GM23248 (cell line): ENCODE measurements at regions not wholly inside any gene's neighbourhood (a gene's known extent, or its start where the extent isn't known, plus 50 kb on each side); places are given as distances from the start of the nearest gene placed in this dataset.
A peak's percentile ranks its signal among the peaks of the same experiment; 100 is the strongest.

Source experiments
- DNase-seq: peaks from one replicate; pipeline ENCODE4 v3.0.0-alpha.2; 2015
- H2AFZ ChIP-seq: fragments of 200-600 bp; sonication (generic); 2 replicates; pipeline ENCODE4 v1.6.1; 2016; ENCODE audit warnings: antibody characterized with exemption
- H3F3A ChIP-seq: fragments of 200-600 bp; sonication (generic); 2 replicates; pipeline ENCODE4 v1.6.1; 2016; ENCODE audit warnings: mild to moderate bottlenecking, antibody characterized with exemption, mixed run types; ENCODE audit not compliant: insufficient read depth
- H3K27ac ChIP-seq: fragments of 200-600 bp; sonication (generic); 2 replicates; pipeline ENCODE4 v1.5.1; 2016; ENCODE audit warnings: mild to moderate bottlenecking
- H3K27me3 ChIP-seq: fragments of 200-600 bp; sonication (generic); replicated peaks from 2 replicates; pipeline ENCODE4 v1.6.1; 2016; ENCODE audit warnings: mild to moderate bottlenecking; ENCODE audit not compliant: insufficient read depth
- H3K36me3 ChIP-seq: fragments of 200-600 bp; sonication (generic); 2 replicates; pipeline ENCODE4 v1.6.1; 2016; ENCODE audit warnings: low read depth, mild to moderate bottlenecking
- H3K4me1 ChIP-seq: fragments of 200-600 bp; sonication (generic); 2 replicates; pipeline ENCODE4 v1.6.1; 2016; ENCODE audit warnings: mild to moderate bottlenecking; ENCODE audit not compliant: insufficient read depth
- H3K4me2 ChIP-seq: fragments of 200-600 bp; sonication (generic); one replicate; pipeline ENCODE4 v1.6.1; 2016; ENCODE audit warnings: mild to moderate bottlenecking; ENCODE audit not compliant: unreplicated experiment
- H3K4me3 ChIP-seq: fragments of 200-600 bp; sonication (generic); 2 replicates; pipeline ENCODE4 v1.5.1; 2016; ENCODE audit warnings: mild to moderate bottlenecking
- H3K79me2 ChIP-seq: fragments of 200-600 bp; sonication (generic); 2 replicates; pipeline ENCODE4 v1.6.1; 2016; ENCODE audit warnings: mild to moderate bottlenecking; ENCODE audit not compliant: insufficient read depth
- H3K9ac ChIP-seq: fragments of 200-600 bp; sonication (generic); 2 replicates; pipeline ENCODE4 v1.6.1; 2016; ENCODE audit warnings: mild to moderate bottlenecking
- H3K9me2 ChIP-seq: fragments of 200-600 bp; sonication (generic); 2 replicates; pipeline ENCODE4 v1.6.1; 2016; ENCODE audit warnings: mixed run types, mild to moderate bottlenecking, moderate library complexity; ENCODE audit not compliant: insufficient read depth
- H3K9me3 ChIP-seq: fragments of 200-600 bp; sonication (generic); one replicate; pipeline ENCODE4 v1.6.1; 2017; ENCODE audit warnings: low read depth
- H4K20me1 ChIP-seq: fragments of 200-600 bp; sonication (generic); 2 replicates; pipeline ENCODE4 v1.6.0; 2016; ENCODE audit not compliant: insufficient read depth
- EZH2 ChIP-seq: fragments of 200-600 bp; sonication (generic); IDR thresholded peaks from 2 replicates; pipeline ENCODE4 v1.6.1; 2018; ENCODE audit warnings: antibody characterized with exemption, mild to moderate bottlenecking; ENCODE audit not compliant: insufficient read depth, poor library complexity, severe bottlenecking
- EZH2phosphoT487 ChIP-seq: fragments of 200-600 bp; sonication (generic); IDR thresholded peaks from 2 replicates; pipeline ENCODE4 v1.6.1; 2018; ENCODE audit warnings: antibody characterized with exemption, moderate library complexity, mild to moderate bottlenecking, low read depth; ENCODE audit not compliant: insufficient read depth
- WGBS, 2 experiments: methylation state at CpG; one replicate each; pipeline ENCODE4 v1.1.6; 2015 to 2017; ENCODE audit warnings: low lambda C conversion rate in 2 of 2, low coverage in 1 of 2; ENCODE audit errors: missing lambda C conversion rate in 2 of 2; 5-methylcytosine and 5-hydroxymethylcytosine counted together
- in situ Hi-C: fragments of 300-500 bp; cut with MboI; formaldehyde crosslinking; loops from 2 replicates; pipeline ENCODE4 v1.15.0; 2020

- H3K9me3 ChIP-seq, result no peaks in the 10 kb centered on the region
- no peaks in the 10 kb centered on the region for H4K20me1 ChIP-seq
- H3K27me3 ChIP-seq, result no peaks in the 10 kb centered on the region
- no peaks in the 10 kb centered on the region for H3K36me3 ChIP-seq
- H3K4me3 ChIP-seq, result no peak overlapping the region
- H3K4me2 ChIP-seq, result no peak overlapping the region
- H3K9ac ChIP-seq, result no peak overlapping the region
- H2AFZ ChIP-seq, result peak overlapping the region; percentile 52
- no peak for DNase-seq
- H3F3A ChIP-seq, result no peaks in the 10 kb centered on the region
- peaks cover 12% of the 10 kb centered on the region; the same call in 1 of the 2 replicates for H3K4me1 ChIP-seq
- no peaks in the 10 kb centered on the region for H3K9me2 ChIP-seq
- H3K79me2 ChIP-seq, result no peaks in the 10 kb centered on the region
- in situ Hi-C loops, result loop anchor here (25.0 kb wide), 1 partner anchor 1179 kb away; no protein-coding TSS in a partner anchor
- TF ChIP-seq EZH2phosphoT487, result no peak
- no peak for TF ChIP-seq EZH2
- 19 to 29% methylated on average over 1 of the region's 1 CpG for WGBS, 2 experiments
- H3K27ac ChIP-seq, result no peak overlapping the region
These were observed 246.2 kb upstream of the LRIG3 start for GRCh38 chr12:59166457-59166856.

- TF ChIP-seq EZH2phosphoT487 (no peak), EZH2 (no peak)
- Histone ChIP-seq H2AFZ (peak overlapping the region; percentile 78), H3K27ac (no peak overlapping the region), H3F3A (no peaks in the 10 kb centered on the region), H4K20me1 (no peaks in the 10 kb centered on the region), H3K79me2 (no peaks in the 10 kb centered on the region), H3K9me2 (no peaks in the 10 kb centered on the region), H3K36me3 (no peaks in the 10 kb centered on the region), H3K9me3 (no peaks in the 10 kb centered on the region), H3K9ac (no peak overlapping the region), H3K4me3 (no peak overlapping the region), H3K4me1 (peaks cover 12% of the 10 kb centered on the region; the same call in 1 of the 2 replicates), H3K4me2 (no peak overlapping the region), H3K27me3 (no peaks in the 10 kb centered on the region)
- 38 to 48% methylated on average over 4 of the region's 4 CpGs for WGBS, 2 experiments
- DNase-seq, result peak; percentile 79
- in situ Hi-C loops, result loop anchor here (25.0 kb wide), 1 partner anchor 1178 kb away; no protein-coding TSS in a partner anchor
These were observed 244.9 kb upstream of the LRIG3 start for GRCh38 chr12:59164991-59165718.

DNA sequence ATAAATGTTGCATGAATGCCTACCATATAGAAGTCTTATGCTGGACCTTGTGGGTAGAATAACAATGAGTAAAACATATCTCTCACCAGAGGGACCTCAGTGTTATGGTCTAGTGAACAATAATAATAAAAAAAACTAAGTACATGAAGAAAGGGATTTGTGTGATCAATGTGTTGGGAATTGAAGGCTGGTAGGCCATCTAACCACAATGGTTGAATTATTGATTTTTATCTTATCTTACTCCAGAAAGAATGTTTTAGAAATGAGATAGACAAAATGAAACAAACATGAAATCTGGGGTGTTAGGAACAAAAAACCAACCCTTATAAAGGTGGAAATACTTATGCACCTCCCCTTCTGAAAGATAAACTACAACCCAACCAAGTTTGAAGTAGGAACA, 243.9 kb upstream of the LRIG3 start:
- H3F3A ChIP-seq, result no peaks in the 10 kb centered on the region
- H2AFZ ChIP-seq, result peak overlapping the region; percentile 78
- in situ Hi-C loops, result loop anchor here (25.0 kb wide), 1 partner anchor 1177 kb away; no protein-coding TSS in a partner anchor
- H3K9me2 ChIP-seq, result no peaks in the 10 kb centered on the region
- no peaks in the 10 kb centered on the region for H3K27me3 ChIP-seq
- no peaks in the 10 kb centered on the region for H3K36me3 ChIP-seq
- no peaks in the 10 kb centered on the region for H4K20me1 ChIP-seq
- no peaks in the 10 kb centered on the region for H3K79me2 ChIP-seq
- peaks cover 12% of the 10 kb centered on the region; the same call in 1 of the 2 replicates for H3K4me1 ChIP-seq
- H3K9ac ChIP-seq, result no peak overlapping the region
- H3K4me3 ChIP-seq, result no peak overlapping the region
- peak overlapping the region; percentile 13 for H3K4me2 ChIP-seq
- H3K9me3 ChIP-seq, result no peaks in the 10 kb centered on the region
- H3K27ac ChIP-seq, result no peak overlapping the region
- TF ChIP-seq EZH2phosphoT487 (no peak), EZH2 (no peak)
- DNase-seq, result no peak

GRCh38 chr12:59158681-59159080, 238.4 kb upstream of the LRIG3 start:
- no peaks in the 10 kb centered on the region for H3K4me1 ChIP-seq
- 50 to 62% methylated on average over 4 of the region's 4 CpGs for WGBS, 2 experiments
- no peak overlapping the region for H3K4me3 ChIP-seq
- H4K20me1 ChIP-seq, result no peaks in the 10 kb centered on the region
- H3K4me2 ChIP-seq, result no peak overlapping the region
- no peak overlapping the region for H2AFZ ChIP-seq
- H3K79me2 ChIP-seq, result no peaks in the 10 kb centered on the region
- TF ChIP-seq EZH2phosphoT487 (no peak), EZH2 (no peak)
- no peaks in the 10 kb centered on the region for H3F3A ChIP-seq
- no peak for DNase-seq
- H3K9ac ChIP-seq, result no peak overlapping the region
- no peaks in the 10 kb centered on the region for H3K9me3 ChIP-seq
- no peaks in the 10 kb centered on the region for H3K27me3 ChIP-seq
- no peaks in the 10 kb centered on the region for H3K9me2 ChIP-seq
- no peak overlapping the region for H3K27ac ChIP-seq
- in situ Hi-C loops, result loop anchor here (10.0 to 25.0 kb wide), 4 partner anchors 244 to 1171 kb away; no protein-coding TSS in a partner anchor
- no peaks in the 10 kb centered on the region for H3K36me3 ChIP-seq
